Keratinocyte (primary cell): ENCODE measurements at regions not wholly inside any gene's neighbourhood (a gene's known extent, or its start where the extent isn't known, plus 50 kb on each side); places are given as distances from the start of the nearest gene placed in this dataset.

ENCODE experiments used
- DNase-seq: peaks from one replicate; pipeline ENCODE4 v3.0.0-alpha.2; 2011; ENCODE audit warnings: low read depth, missing footprints, low spot score
- FAIRE-seq: peaks from 2 replicates; lab custom pipeline; 2011; peaks lifted over from hg19 to GRCh38; lab: Jason Lieb, UNC
- H2AFZ ChIP-seq: 2 replicates; pipeline ENCODE4 v1.6.0; 2012; ENCODE audit warnings: low read length, control low read depth, inconsistent platforms; ENCODE audit not compliant: control insufficient read depth
- H3K27ac ChIP-seq: 2 replicates; pipeline ENCODE4 v1.5.1; 2011; ENCODE audit warnings: low read length; ENCODE audit not compliant: control insufficient read depth, insufficient read depth
- H3K27me3 ChIP-seq: 3 replicates; pipeline ENCODE4 v1.6.0; 2011; ENCODE audit warnings: low read length; ENCODE audit not compliant: control insufficient read depth, insufficient read depth; ENCODE audit errors: extremely low read depth
- H3K36me3 ChIP-seq, 2 experiments: 2 replicates in 1 of 2; 3 replicates in 1 of 2; pipeline ENCODE4 v1.5.1; 2011; ENCODE audit warnings: low read length in 2 of 2, mild to moderate bottlenecking in 1 of 2; ENCODE audit not compliant: control insufficient read depth in 2 of 2, insufficient read depth in 2 of 2; ENCODE audit errors: extremely low read depth in 1 of 2
- H3K4me1 ChIP-seq: 3 replicates; pipeline ENCODE4 v1.5.1; 2011; ENCODE audit warnings: low read length; ENCODE audit not compliant: control insufficient read depth, insufficient read depth; ENCODE audit errors: extremely low read depth
- H3K4me2 ChIP-seq: 3 replicates; pipeline ENCODE4 v1.6.0; 2011; ENCODE audit warnings: low read depth, low read length; ENCODE audit not compliant: control insufficient read depth, insufficient read depth; ENCODE audit errors: extremely low read depth
- H3K4me3 ChIP-seq, 3 experiments: fragments of 200-600 bp in 1 of 3; sonication (generic) in 1 of 3; 2 replicates in 2 of 3; 3 replicates in 1 of 3; pipeline ENCODE4 v1.5.1; 2011 to 2016; ENCODE audit warnings: low read length in 3 of 3, mild to moderate bottlenecking in 3 of 3, control low read depth in 2 of 3, inconsistent platforms in 1 of 3, low read depth in 1 of 3, mixed read lengths in 1 of 3, mixed run types in 1 of 3, moderate library complexity in 1 of 3; ENCODE audit not compliant: control insufficient read depth in 2 of 3, insufficient read depth in 2 of 3; ENCODE audit errors: extremely low read depth in 1 of 3
- H3K79me2 ChIP-seq: 2 replicates; pipeline ENCODE4 v1.6.0; 2012; ENCODE audit warnings: low read length; ENCODE audit not compliant: control insufficient read depth, insufficient read depth
- H3K9ac ChIP-seq: 3 replicates; pipeline ENCODE4 v1.6.0; 2011; ENCODE audit warnings: low read length; ENCODE audit not compliant: control insufficient read depth, insufficient read depth; ENCODE audit errors: extremely low read depth
- H3K9me1 ChIP-seq: 3 replicates; pipeline ENCODE4 v1.6.0; 2011; ENCODE audit warnings: low read length; ENCODE audit not compliant: control insufficient read depth, insufficient read depth; ENCODE audit errors: extremely low read depth
- H3K9me3 ChIP-seq: 2 replicates; pipeline ENCODE4 v1.5.1; 2012; ENCODE audit warnings: low read depth, low read length; ENCODE audit not compliant: control insufficient read depth
- H4K20me1 ChIP-seq: 3 replicates; pipeline ENCODE4 v1.6.0; 2011; ENCODE audit warnings: low read length; ENCODE audit not compliant: control insufficient read depth, insufficient read depth; ENCODE audit errors: extremely low read depth
- CTCF ChIP-seq, 3 experiments: IDR thresholded peaks in 1 of 3; conservative IDR thresholded peaks in 1 of 3; optimal IDR thresholded peaks in 1 of 3; 2 replicates in 2 of 3; 3 replicates in 1 of 3; pipeline versions ENCODE3 to v1.5.1; 2011; ENCODE audit warnings: low read length in 3 of 3, mild to moderate bottlenecking in 3 of 3, moderate library complexity in 2 of 3, control low read depth in 1 of 3, inconsistent platforms in 1 of 3; ENCODE audit not compliant: insufficient read depth in 2 of 3; ENCODE audit errors: extremely low read depth in 1 of 3
- EZH2 ChIP-seq: IDR thresholded peaks from one replicate; pipeline ENCODE4 v1.6.1; 2012; ENCODE audit warnings: inconsistent platforms, mild to moderate bottlenecking, low read length, moderate library complexity
- dilution Hi-C: fragments of 300-500 bp; cut with MboI; formaldehyde crosslinking; loops from one replicate; pipeline ENCODE4 v1.7.0; 2020; ENCODE audit warnings: low sequenced_read_pairs; ENCODE audit not compliant: extremely low pct_ligation_motif_present

DNA sequence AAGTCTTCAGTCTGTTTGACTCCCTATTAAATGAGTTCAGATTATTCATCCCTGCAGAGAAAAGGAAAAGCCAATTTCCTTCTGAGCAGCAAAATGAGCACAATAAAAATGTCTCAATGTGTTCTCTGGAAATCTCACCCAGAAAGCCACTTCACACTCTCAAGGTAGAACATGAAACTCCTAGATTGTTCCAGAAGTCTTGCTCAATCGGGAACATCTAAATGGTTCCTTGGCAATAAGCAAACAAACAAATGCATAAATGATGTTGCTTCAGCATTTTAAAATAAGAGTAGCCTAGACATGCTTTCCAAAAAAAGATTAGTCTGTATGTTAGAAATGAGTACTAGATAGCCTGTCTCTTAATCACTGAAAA is 59.7 kb upstream of the TNFRSF19 start:
- no peak for FAIRE-seq
- no peaks in the 10 kb centered on the region for H3K36me3 ChIP-seq
- no peaks in the 10 kb centered on the region for H3K27me3 ChIP-seq
- DNase-seq: no peak
- no peak overlapping the region for H3K4me2 ChIP-seq
- TF ChIP-seq EZH2 (no peak), CTCF (optimal IDR thresholded peaks at IDR 0.05 in 1 of 3, IDR thresholded peaks at IDR 0.05 in 1 of 3, conservative IDR thresholded peaks at IDR 0.05 in 1 of 3; ENCODE audit: extremely low read depth in 1 of 3, insufficient read depth in 2 of 3, low read length in 3 of 3) (no peak)
- dilution Hi-C loops: no loop called here
- H3K4me3 ChIP-seq: no peak overlapping the region
- H4K20me1 ChIP-seq: no peaks in the 10 kb centered on the region
- H3K79me2 ChIP-seq: no peaks in the 10 kb centered on the region
- H3K4me1 ChIP-seq: peaks cover 19% of the 10 kb centered on the region
- no peaks in the 10 kb centered on the region for H3K9me3 ChIP-seq
- no peak overlapping the region for H3K9ac ChIP-seq
- no peak overlapping the region for H2AFZ ChIP-seq
- H3K27ac ChIP-seq: peak overlapping the region; percentile 31
- no peaks in the 10 kb centered on the region for H3K9me1 ChIP-seq

- peak; percentile 85 for FAIRE-seq
- no peak overlapping the region for H3K4me2 ChIP-seq
- H2AFZ ChIP-seq: no peak overlapping the region
- no peak overlapping the region for H3K4me3 ChIP-seq
- no peaks in the 10 kb centered on the region for H3K79me2 ChIP-seq
- no peaks in the 10 kb centered on the region for H3K36me3 ChIP-seq
- no peaks in the 10 kb centered on the region for H3K27me3 ChIP-seq
- H3K4me1 ChIP-seq: peaks cover 19% of the 10 kb centered on the region
- no peaks in the 10 kb centered on the region for H4K20me1 ChIP-seq
- TF ChIP-seq EZH2 (no peak), CTCF (optimal IDR thresholded peaks at IDR 0.05 in 1 of 3, IDR thresholded peaks at IDR 0.05 in 1 of 3, conservative IDR thresholded peaks at IDR 0.05 in 1 of 3; ENCODE audit: extremely low read depth in 1 of 3, insufficient read depth in 2 of 3, low read length in 3 of 3) (peak; percentile 15 to 54 (median 20))
- H3K9ac ChIP-seq: peak overlapping the region; percentile 14
- H3K9me3 ChIP-seq: no peaks in the 10 kb centered on the region
- dilution Hi-C loops: no loop called here
- peak overlapping the region; percentile 62 for H3K27ac ChIP-seq
- no peak for DNase-seq
- H3K9me1 ChIP-seq: no peaks in the 10 kb centered on the region
Measured at GRCh38 chr13:23510979-23511735, 59.1 kb upstream of the TNFRSF19 start.
